ENCODE measurements at regions not wholly inside any gene's neighbourhood (a gene's known extent, or its start where the extent isn't known, plus 50 kb on each side); places are given as distances from the start of the nearest gene placed in this dataset.
A peak's percentile ranks its signal among the peaks of the same experiment; 100 is the strongest.

- intact Hi-C loops (cut with DNase I): no loop called here
- no peak for DNase-seq (ENCODE audit: low spot score in 2 of 2)
Measured at GRCh38 chr10:90326498-90327267, 531.2 kb downstream of the HTR7 start.

DNA sequence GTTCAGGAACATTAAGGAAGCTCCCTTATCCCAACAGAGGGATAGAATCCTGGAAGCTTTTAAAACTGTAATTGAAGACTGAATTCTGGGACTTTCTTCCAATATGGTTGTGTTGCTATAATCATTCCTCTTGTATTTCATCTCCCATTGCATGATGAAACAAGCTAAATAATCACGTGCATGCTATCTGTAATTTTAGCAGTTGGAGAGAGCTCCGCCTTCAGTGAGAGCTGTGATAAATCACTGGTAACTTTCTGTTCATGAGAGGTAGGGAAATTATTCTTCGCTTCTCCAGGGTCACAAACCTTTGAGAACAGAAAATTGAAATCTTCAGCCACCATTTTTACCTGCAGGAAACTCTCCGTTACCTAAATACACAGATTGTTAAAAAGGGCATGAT, 530.2 kb downstream of the HTR7 start:
- intact Hi-C loops (cut with DNase I): no loop called here
- H3K4me1 ChIP-seq: peaks cover 0 to 3% of the 10 kb centered on the region in 2 donors
- H3K4me3 ChIP-seq: no peak overlapping the region
- H3K9me3 ChIP-seq: no peaks in the 10 kb centered on the region
- H3K27ac ChIP-seq: no peak overlapping the region
- no peaks in the 10 kb centered on the region for H3K36me3 ChIP-seq
- TF ChIP-seq, protein P1, sequence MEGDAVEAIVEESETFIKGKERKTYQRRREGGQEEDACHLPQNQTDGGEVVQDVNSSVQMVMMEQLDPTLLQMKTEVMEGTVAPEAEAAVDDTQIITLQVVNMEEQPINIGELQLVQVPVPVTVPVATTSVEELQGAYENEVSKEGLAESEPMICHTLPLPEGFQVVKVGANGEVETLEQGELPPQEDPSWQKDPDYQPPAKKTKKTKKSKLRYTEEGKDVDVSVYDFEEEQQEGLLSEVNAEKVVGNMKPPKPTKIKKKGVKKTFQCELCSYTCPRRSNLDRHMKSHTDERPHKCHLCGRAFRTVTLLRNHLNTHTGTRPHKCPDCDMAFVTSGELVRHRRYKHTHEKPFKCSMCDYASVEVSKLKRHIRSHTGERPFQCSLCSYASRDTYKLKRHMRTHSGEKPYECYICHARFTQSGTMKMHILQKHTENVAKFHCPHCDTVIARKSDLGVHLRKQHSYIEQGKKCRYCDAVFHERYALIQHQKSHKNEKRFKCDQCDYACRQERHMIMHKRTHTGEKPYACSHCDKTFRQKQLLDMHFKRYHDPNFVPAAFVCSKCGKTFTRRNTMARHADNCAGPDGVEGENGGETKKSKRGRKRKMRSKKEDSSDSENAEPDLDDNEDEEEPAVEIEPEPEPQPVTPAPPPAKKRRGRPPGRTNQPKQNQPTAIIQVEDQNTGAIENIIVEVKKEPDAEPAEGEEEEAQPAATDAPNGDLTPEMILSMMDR (IDR thresholded peaks at IDR 0.05): no peak
- no peak for DNase-seq (ENCODE audit: low spot score in 2 of 2)
- H3K27me3 ChIP-seq: no peaks in the 10 kb centered on the region

More at GRCh38 chr10:90326498-90327267, 531.2 kb downstream of the HTR7 start:
- peaks cover 0 to 3% of the 10 kb centered on the region in 2 donors for H3K4me1 ChIP-seq
- H3K4me3 ChIP-seq: no peak overlapping the region
- no peaks in the 10 kb centered on the region for H3K9me3 ChIP-seq
- no peaks in the 10 kb centered on the region for H3K27me3 ChIP-seq
- H3K36me3 ChIP-seq: no peaks in the 10 kb centered on the region
- peak overlapping the region in 1 of 2 donors; percentile 11 for H3K27ac ChIP-seq
- TF ChIP-seq, protein P1 (IDR thresholded peaks at IDR 0.05): no peak

- no peak for DNase-seq (ENCODE audit: low spot score in 2 of 2)
- H3K9me3 ChIP-seq: no peaks in the 10 kb centered on the region
- peaks cover 0 to 3% of the 10 kb centered on the region in 2 donors for H3K4me1 ChIP-seq
- no peaks in the 10 kb centered on the region for H3K27me3 ChIP-seq
- TF ChIP-seq, protein P1 (IDR thresholded peaks at IDR 0.05): no peak
- H3K27ac ChIP-seq: no peak overlapping the region
- intact Hi-C loops (cut with DNase I): no loop called here
- no peak overlapping the region for H3K4me3 ChIP-seq
- no peaks in the 10 kb centered on the region for H3K36me3 ChIP-seq
Measured at GRCh38 chr10:90328459-90328858, 529.4 kb downstream of the HTR7 start.

DNA sequence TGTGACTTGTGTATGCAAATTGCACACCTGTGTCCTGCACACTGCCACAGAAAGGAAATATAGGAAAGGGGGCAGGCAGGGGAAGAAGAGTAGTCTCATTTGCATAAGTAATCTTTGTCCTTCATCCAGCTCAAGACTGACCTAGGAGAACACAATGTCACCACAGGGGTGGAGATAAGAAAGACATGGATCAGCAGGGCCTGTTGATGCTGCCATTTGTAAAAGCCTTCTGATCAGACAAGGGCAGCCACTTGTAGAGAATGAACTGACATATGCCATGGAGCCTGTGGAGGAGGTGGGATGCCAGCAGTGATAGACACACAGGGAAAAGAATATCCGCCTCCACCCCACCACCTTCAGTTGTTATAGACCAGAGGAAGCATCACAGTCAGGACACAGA, 528.9 kb downstream of the HTR7 start:
- H3K4me1 ChIP-seq: peaks cover 0 to 3% of the 10 kb centered on the region in 2 donors
- no peaks in the 10 kb centered on the region for H3K9me3 ChIP-seq
- no peaks in the 10 kb centered on the region for H3K27me3 ChIP-seq
- TF ChIP-seq, protein P1 (IDR thresholded peaks at IDR 0.05): no peak
- H3K36me3 ChIP-seq: no peaks in the 10 kb centered on the region
- H3K27ac ChIP-seq: no peak overlapping the region
- no peak overlapping the region for H3K4me3 ChIP-seq
- intact Hi-C loops (cut with DNase I): no loop called here
- no peak for DNase-seq (ENCODE audit: low spot score in 2 of 2)

GRCh38 chr10:90337316-90337715, 520.5 kb downstream of the HTR7 start:
- Histone ChIP-seq H3K27me3 (no peaks in the 10 kb centered on the region), H3K9me3 (no peaks in the 10 kb centered on the region), H3K36me3 (no peaks in the 10 kb centered on the region), H3K4me3 (no peak overlapping the region), H3K4me1 (no peaks in the 10 kb centered on the region), H3K27ac (no peak overlapping the region)
- TF ChIP-seq, protein P1 (IDR thresholded peaks at IDR 0.05): no peak
- intact Hi-C loops (cut with DNase I): no loop called here
- DNase-seq (ENCODE audit: low spot score in 2 of 2): no peak
